Sigmoid colon (tissue), 6 donors: ENCODE measurements at regions not wholly inside any gene's neighbourhood (a gene's known extent, or its start where the extent isn't known, plus 50 kb on each side); places are given as distances from the start of the nearest gene placed in this dataset.

ENCODE experiments used
- DNase-seq: peaks from one replicate; pipeline ENCODE4 v3.0.0-alpha.2; 2019
- H3K27ac ChIP-seq, 4 donors: fragments of 200-600 bp; sonication (generic); one replicate each; pipeline ENCODE4 v1.5.1; 2016 to 2019; ENCODE audit warnings: mild to moderate bottlenecking in 1 of 4
- H3K27me3 ChIP-seq, 3 donors: fragments of 200-600 bp; sonication (generic); one replicate each; pipeline ENCODE4 v1.5.1; 2019; ENCODE audit warnings: mild to moderate bottlenecking in 1 of 3
- H3K36me3 ChIP-seq, 4 donors: fragments of 200-600 bp; sonication (generic); one replicate each; pipeline ENCODE4 v1.5.1; 2016 to 2019
- H3K4me1 ChIP-seq, 4 donors: fragments of 200-600 bp; sonication (generic); one replicate each; pipeline ENCODE4 v1.5.1; 2017 to 2019
- H3K4me3 ChIP-seq, 4 donors: fragments of 200-600 bp; sonication (generic); one replicate each; pipeline ENCODE4 v1.5.1; 2017 to 2019; ENCODE audit warnings: mild to moderate bottlenecking in 2 of 4, moderate library complexity in 1 of 4
- H3K9me3 ChIP-seq, 4 donors: fragments of 200-600 bp in 3 of 4; sonication (generic) in 3 of 4; one replicate each; pipeline versions ENCODE4 v1.5.1 to v1.6.1; 2013 to 2019
- CTCF ChIP-seq, 4 experiments: fragments of 450-650 bp in 3 of 4; fragments of 200-600 bp in 1 of 4; IDR thresholded peaks; one replicate each; pipeline ENCODE4 v1.5.1; 2016 to 2019; ENCODE audit warnings: antibody characterized with exemption in 4 of 4, mild to moderate bottlenecking in 3 of 4, moderate library complexity in 2 of 4
- EP300 ChIP-seq, 4 donors: sonication (generic); formaldehyde crosslinking; IDR thresholded peaks; one replicate each; pipeline ENCODE4 v1.6.1; 2017; ENCODE audit warnings: antibody characterized with exemption in 4 of 4
- POLR2A ChIP-seq, 2 donors: fragments of 450-650 bp; IDR thresholded peaks; one replicate each; pipeline ENCODE4 v1.6.1; 2016; ENCODE audit warnings: antibody characterized with exemption in 2 of 2, mild to moderate bottlenecking in 2 of 2, moderate library complexity in 2 of 2
- POLR2AphosphoS5 ChIP-seq, 4 donors: sonication (generic); formaldehyde crosslinking; IDR thresholded peaks; one replicate each; pipeline ENCODE4 v1.6.1; 2017; ENCODE audit warnings: antibody characterized with exemption in 4 of 4
- WGBS, 2 donors: extraction: QIAGEN DNeasy Blood & Tissue Kit; methylation state at CpG; one replicate each; pipeline ENCODE4 v1.1.7; 2013; 5-methylcytosine and 5-hydroxymethylcytosine counted together
- intact Hi-C: fragments of 100-400 bp; cut with DNase I; formaldehyde crosslinking; loops from one replicate; pipeline ENCODE4 v1.15.1; 2023
- donor health status: healthy with polysubstance abuse.
- donor health status: healthy.

- TF ChIP-seq POLR2A (IDR thresholded peaks at IDR 0.05) (no peak), EP300 (IDR thresholded peaks at IDR 0.05) (no peak), CTCF (IDR thresholded peaks at IDR 0.05) (no peak), POLR2AphosphoS5 (IDR thresholded peaks at IDR 0.05) (no peak)
- Histone ChIP-seq H3K36me3 (no peaks in the 10 kb centered on the region), H3K27ac (no peak overlapping the region), H3K4me1 (no peaks in the 10 kb centered on the region), H3K4me3 (no peak overlapping the region), H3K9me3 (no peaks in the 10 kb centered on the region), H3K27me3 (peaks cover 0 to 11% (median 0%) of the 10 kb centered on the region in 3 donors)
- intact Hi-C loops: loop anchor here (5.0 kb wide), 1 partner anchor 531 kb away; no protein-coding TSS in a partner anchor
- DNase-seq: no peak
- WGBS, 2 donors: 17 to 32% methylated on average over 5 of the region's 5 CpGs
These were observed 233.3 kb downstream of the INSIG2 start for GRCh38 chr2:118321432-118322105.

GRCh38 chr2:118320658-118321057 is 232.4 kb downstream of the INSIG2 start:
- intact Hi-C loops: loop anchor here (5.0 kb wide), 1 partner anchor 532 kb away; no protein-coding TSS in a partner anchor
- no peaks in the 10 kb centered on the region for H3K4me1 ChIP-seq
- 81 to 89% methylated on average over 4 of the region's 4 CpGs for WGBS, 2 donors
- TF ChIP-seq CTCF (IDR thresholded peaks at IDR 0.05): no peak
- TF ChIP-seq POLR2A (IDR thresholded peaks at IDR 0.05): no peak
- no peak for TF ChIP-seq POLR2AphosphoS5 (IDR thresholded peaks at IDR 0.05)
- no peaks in the 10 kb centered on the region for H3K36me3 ChIP-seq
- no peaks in the 10 kb centered on the region for H3K9me3 ChIP-seq
- peaks cover 0 to 11% (median 0%) of the 10 kb centered on the region in 3 donors for H3K27me3 ChIP-seq
- no peak overlapping the region for H3K4me3 ChIP-seq
- H3K27ac ChIP-seq: no peak overlapping the region
- no peak for DNase-seq

DNA sequence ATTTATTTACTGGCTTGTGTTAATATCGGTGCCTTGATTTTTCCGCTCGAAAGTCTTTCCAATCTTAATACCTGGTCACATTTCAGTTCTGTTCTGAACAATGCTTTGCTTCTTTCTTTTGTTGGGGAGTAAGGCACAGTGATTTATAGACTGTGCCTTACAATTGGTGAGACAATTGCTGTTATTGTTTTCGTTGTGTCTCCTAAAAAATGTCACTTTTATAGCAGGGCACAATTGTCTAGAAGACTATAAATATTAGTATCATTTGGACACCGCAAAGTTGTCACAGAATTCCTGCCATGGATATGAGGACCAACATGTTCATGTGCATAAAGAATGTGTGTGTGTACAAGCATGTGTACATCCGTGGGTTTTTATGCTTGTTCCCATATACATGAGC is 231.9 kb downstream of the INSIG2 start:
- Histone ChIP-seq H3K36me3 (no peaks in the 10 kb centered on the region), H3K27ac (no peak overlapping the region), H3K4me3 (no peak overlapping the region), H3K4me1 (no peaks in the 10 kb centered on the region), H3K9me3 (no peaks in the 10 kb centered on the region), H3K27me3 (peaks cover 0 to 11% (median 0%) of the 10 kb centered on the region in 3 donors)
- intact Hi-C loops: loop anchor here (5.0 kb wide), 1 partner anchor 532 kb away; no protein-coding TSS in a partner anchor
- TF ChIP-seq POLR2AphosphoS5 (IDR thresholded peaks at IDR 0.05) (no peak), POLR2A (IDR thresholded peaks at IDR 0.05) (no peak), CTCF (IDR thresholded peaks at IDR 0.05) (no peak), EP300 (IDR thresholded peaks at IDR 0.05) (no peak)
- WGBS, 2 donors: 61 to 79% methylated on average over 6 of the region's 6 CpGs
- no peak for DNase-seq

- WGBS, 2 donors: 28 to 60% methylated on average over 4 of the region's 4 CpGs
- TF ChIP-seq EP300 (IDR thresholded peaks at IDR 0.05): no peak
- TF ChIP-seq POLR2AphosphoS5 (IDR thresholded peaks at IDR 0.05): no peak
- no peak for TF ChIP-seq CTCF (IDR thresholded peaks at IDR 0.05)
- TF ChIP-seq POLR2A (IDR thresholded peaks at IDR 0.05): no peak
- H3K36me3 ChIP-seq: no peaks in the 10 kb centered on the region
- no peak for DNase-seq
- H3K9me3 ChIP-seq: no peaks in the 10 kb centered on the region
- no peak overlapping the region for H3K4me3 ChIP-seq
- intact Hi-C loops: no loop called here
- peaks cover 0 to 11% (median 0%) of the 10 kb centered on the region in 3 donors for H3K27me3 ChIP-seq
- H3K4me1 ChIP-seq: no peaks in the 10 kb centered on the region
- H3K27ac ChIP-seq: no peak overlapping the region
These were observed 231.0 kb downstream of the INSIG2 start for GRCh38 chr2:118319271-118319684.
